C4-2B (cell line): ENCODE measurements at regions not wholly inside any gene's neighbourhood (a gene's known extent, or its start where the extent isn't known, plus 50 kb on each side); places are given as distances from the start of the nearest gene placed in this dataset.

Experiments
- H3K27ac ChIP-seq: fragments of 450-650 bp; 2 replicates; pipeline ENCODE4 v1.5.1; 2017
- ZFX ChIP-seq: fragments of 450-650 bp; IDR thresholded peaks from 2 replicates; pipeline ENCODE4 v1.6.1; 2017
- TF ChIP-seq, protein P1 (sequence below): fragments of 450-650 bp; conservative IDR thresholded peaks from 2 replicates; pipeline ENCODE4 v1.5.1; 2017; ENCODE audit warnings: mild to moderate bottlenecking

DNA sequence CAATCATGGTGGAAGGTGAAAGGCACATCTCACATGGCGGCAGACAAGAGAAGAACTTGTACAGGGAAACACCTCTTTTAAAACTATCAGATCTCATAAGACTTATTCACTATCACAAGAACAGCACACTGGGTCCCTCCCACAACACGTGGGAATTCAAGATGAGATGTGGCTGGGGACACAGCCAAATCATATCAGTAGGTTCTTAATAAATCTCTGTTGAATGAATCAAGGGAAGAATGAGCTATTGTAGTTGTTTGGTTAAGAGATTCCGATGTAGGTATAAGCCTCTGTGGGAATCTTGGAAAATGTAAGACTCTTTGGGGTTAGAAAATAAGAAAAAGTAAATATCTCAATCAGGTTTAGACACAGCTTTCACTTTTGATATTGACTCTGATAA, 400.2 kb downstream of the KCNRG start:
- TF ChIP-seq, protein P1, sequence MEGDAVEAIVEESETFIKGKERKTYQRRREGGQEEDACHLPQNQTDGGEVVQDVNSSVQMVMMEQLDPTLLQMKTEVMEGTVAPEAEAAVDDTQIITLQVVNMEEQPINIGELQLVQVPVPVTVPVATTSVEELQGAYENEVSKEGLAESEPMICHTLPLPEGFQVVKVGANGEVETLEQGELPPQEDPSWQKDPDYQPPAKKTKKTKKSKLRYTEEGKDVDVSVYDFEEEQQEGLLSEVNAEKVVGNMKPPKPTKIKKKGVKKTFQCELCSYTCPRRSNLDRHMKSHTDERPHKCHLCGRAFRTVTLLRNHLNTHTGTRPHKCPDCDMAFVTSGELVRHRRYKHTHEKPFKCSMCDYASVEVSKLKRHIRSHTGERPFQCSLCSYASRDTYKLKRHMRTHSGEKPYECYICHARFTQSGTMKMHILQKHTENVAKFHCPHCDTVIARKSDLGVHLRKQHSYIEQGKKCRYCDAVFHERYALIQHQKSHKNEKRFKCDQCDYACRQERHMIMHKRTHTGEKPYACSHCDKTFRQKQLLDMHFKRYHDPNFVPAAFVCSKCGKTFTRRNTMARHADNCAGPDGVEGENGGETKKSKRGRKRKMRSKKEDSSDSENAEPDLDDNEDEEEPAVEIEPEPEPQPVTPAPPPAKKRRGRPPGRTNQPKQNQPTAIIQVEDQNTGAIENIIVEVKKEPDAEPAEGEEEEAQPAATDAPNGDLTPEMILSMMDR: no peak
- no peak for TF ChIP-seq ZFX
- H3K27ac ChIP-seq: no peak overlapping the region

DNA sequence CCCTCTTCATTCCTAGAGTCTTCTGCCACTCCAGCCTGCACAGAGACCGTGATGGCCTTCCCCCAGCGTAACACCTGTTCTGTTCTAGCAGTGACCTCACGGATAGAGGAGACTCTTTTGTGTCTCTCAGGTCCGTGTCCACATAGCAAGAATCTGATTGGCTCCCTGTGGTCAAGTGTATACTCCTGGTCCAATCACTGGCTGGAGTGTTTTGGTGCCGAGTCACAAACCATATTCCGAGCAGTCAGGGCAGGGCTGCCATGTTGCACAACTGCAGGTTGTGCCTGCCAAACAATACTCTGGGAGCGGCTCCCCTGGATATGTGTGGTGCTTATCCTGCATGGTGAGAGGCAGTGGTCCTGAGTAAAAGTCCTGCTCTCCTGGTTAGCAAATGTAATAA, 402.4 kb downstream of the KCNRG start:
- no peak overlapping the region for H3K27ac ChIP-seq
- TF ChIP-seq, protein P1: no peak
- TF ChIP-seq ZFX: no peak

DNA sequence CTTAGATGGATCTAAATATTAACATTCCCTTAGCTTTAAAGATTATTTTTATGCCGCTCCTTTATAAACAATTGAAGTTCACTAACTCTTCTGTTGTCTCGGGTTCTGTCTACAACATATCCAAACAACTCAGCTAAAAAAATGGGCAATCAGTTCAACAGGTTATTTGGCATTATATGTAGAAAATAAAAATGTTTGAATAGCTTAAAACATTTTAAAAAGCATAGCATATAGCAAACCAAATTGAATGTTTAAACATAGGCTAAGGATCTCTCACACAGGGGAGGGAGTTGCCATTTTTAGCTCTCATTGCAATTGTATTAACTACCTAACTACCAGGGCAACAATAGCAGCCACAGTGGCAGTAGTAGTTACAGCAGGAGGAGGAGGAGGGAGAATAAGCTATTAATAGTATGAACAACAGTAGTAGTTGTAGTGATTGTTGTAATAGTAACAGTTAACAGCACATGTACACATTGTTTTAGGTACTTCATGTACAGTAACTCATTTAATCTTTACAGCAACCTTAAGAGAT, 404.2 kb downstream of the KCNRG start:
- no peak overlapping the region for H3K27ac ChIP-seq
- TF ChIP-seq, protein P1: no peak
- TF ChIP-seq ZFX: no peak

DNA sequence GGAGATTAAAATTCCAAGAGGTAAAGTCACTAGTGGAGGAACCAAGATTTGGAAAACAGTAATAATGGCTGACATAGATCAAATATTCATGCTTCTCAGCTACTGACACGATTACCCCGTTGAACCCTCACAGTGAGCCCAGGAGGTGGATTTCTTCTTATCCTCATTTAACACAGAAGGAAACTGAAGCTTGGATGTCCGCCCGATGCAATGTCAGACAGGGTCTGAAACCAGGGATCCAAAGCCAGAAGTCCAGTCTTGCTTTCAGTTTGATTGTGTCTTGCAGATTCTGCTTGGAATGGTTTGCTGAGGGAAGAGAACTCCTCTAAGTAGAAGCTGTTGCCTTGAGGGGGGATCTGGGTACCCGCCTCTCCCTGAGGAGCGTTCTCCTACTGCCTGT, 404.7 kb downstream of the KCNRG start:
- TF ChIP-seq ZFX: no peak
- TF ChIP-seq, protein P1: no peak
- no peak overlapping the region for H3K27ac ChIP-seq

DNA sequence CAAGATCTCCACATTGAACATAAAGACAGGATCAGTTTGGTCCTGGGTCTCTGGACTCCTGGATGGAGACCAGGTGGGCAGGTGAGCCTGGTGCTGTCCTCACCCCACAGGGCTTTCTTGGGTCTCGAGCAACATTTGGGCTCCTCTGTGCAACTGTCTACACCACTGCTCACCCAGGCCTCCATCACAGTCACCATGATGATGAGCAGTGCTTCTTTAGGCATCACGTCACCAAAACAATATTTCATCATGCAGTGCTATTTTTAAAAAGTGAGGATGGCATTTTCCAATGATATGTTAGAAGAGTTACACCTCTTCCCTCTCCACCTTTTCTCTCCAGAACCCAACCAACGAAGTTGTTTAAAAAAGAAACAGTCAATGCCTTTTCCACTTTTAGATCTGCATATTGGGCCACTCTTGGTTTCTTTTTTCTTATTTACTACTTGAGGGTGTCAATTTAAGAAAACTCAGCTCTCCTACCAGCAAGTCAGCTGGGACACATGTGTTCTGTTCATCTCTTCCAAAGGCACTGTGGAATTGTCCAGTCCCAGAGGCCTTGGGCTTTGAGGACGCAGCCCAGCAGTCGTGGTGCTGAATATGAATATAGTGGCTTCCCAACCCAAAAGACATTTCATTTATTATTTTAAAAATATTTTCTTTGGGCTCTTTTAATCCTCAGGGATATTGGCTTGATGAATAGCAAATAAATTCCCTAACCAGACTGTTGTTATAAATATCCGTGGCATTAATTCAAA, 405.7 kb downstream of the KCNRG start:
- TF ChIP-seq ZFX: no peak
- TF ChIP-seq, protein P1: no peak; the same call in 1 of the 2 replicates
- no peak overlapping the region for H3K27ac ChIP-seq

DNA sequence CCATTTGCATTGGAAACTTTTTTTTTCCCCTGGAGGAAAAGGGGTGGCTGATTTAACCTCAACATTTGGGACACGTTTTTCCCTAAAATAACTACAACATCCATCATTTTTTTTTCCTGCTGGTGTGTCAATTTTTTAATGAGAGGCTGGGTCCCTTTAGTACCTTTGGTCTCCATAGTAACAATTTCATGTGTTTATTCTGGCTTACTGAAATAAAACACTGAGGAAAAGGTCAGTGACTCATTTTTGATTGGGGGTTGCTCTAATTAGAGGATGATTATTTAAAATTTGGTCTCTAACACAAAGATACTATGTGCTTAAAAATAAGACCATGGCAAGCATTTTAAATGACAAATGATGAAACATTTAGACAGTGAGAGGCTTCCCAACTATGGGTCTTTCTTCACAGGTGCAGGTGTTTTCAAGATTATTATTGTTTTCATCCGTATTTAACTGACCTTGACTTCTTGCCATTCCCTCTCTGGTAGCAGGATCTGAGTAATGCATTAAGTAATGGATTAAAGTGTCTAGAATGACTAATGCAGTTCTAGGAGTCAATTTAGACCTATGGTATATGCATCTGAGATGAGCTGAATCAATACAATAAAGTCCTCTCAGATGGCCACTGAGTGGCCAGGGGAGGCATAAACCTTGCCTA, 406.4 kb downstream of the KCNRG start:
- no peak overlapping the region for H3K27ac ChIP-seq
- TF ChIP-seq ZFX: no peak
- TF ChIP-seq, protein P1: no peak
